ENCODE measurements at regions not wholly inside any gene's neighbourhood (a gene's known extent, or its start where the extent isn't known, plus 50 kb on each side); places are given as distances from the start of the nearest gene placed in this dataset.

- DNase-seq (no peak), ATAC-seq (no peak)
- Histone ChIP-seq H3K27me3 (ENCODE audit: low read depth) (no peaks in the 10 kb centered on the region), H3K4me1 (no peaks in the 10 kb centered on the region), H3K9me3 (no peaks in the 10 kb centered on the region), H3K27ac (no peak overlapping the region), H3K4me3 (no peak overlapping the region), H3K36me3 (no peaks in the 10 kb centered on the region)
- intact Hi-C loops (cut with DNase I): no loop called here
- TF ChIP-seq, protein P1, sequence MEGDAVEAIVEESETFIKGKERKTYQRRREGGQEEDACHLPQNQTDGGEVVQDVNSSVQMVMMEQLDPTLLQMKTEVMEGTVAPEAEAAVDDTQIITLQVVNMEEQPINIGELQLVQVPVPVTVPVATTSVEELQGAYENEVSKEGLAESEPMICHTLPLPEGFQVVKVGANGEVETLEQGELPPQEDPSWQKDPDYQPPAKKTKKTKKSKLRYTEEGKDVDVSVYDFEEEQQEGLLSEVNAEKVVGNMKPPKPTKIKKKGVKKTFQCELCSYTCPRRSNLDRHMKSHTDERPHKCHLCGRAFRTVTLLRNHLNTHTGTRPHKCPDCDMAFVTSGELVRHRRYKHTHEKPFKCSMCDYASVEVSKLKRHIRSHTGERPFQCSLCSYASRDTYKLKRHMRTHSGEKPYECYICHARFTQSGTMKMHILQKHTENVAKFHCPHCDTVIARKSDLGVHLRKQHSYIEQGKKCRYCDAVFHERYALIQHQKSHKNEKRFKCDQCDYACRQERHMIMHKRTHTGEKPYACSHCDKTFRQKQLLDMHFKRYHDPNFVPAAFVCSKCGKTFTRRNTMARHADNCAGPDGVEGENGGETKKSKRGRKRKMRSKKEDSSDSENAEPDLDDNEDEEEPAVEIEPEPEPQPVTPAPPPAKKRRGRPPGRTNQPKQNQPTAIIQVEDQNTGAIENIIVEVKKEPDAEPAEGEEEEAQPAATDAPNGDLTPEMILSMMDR (IDR thresholded peaks at IDR 0.05): no peak
Observed at GRCh38 chr15:88316586-88316985, 60.0 kb upstream of the NTRK3 start.

GRCh38 chr15:88315221-88315878, 58.8 kb upstream of the NTRK3 start:
- H3K9me3 ChIP-seq: no peaks in the 10 kb centered on the region
- H3K27me3 ChIP-seq (ENCODE audit: low read depth): no peaks in the 10 kb centered on the region
- DNase-seq: no peak
- intact Hi-C loops (cut with DNase I): no loop called here
- ATAC-seq: no peak
- no peaks in the 10 kb centered on the region for H3K36me3 ChIP-seq
- H3K4me1 ChIP-seq: no peaks in the 10 kb centered on the region
- no peak overlapping the region for H3K4me3 ChIP-seq
- H3K27ac ChIP-seq: no peak overlapping the region
- TF ChIP-seq, protein P1 (IDR thresholded peaks at IDR 0.05): no peak

DNA sequence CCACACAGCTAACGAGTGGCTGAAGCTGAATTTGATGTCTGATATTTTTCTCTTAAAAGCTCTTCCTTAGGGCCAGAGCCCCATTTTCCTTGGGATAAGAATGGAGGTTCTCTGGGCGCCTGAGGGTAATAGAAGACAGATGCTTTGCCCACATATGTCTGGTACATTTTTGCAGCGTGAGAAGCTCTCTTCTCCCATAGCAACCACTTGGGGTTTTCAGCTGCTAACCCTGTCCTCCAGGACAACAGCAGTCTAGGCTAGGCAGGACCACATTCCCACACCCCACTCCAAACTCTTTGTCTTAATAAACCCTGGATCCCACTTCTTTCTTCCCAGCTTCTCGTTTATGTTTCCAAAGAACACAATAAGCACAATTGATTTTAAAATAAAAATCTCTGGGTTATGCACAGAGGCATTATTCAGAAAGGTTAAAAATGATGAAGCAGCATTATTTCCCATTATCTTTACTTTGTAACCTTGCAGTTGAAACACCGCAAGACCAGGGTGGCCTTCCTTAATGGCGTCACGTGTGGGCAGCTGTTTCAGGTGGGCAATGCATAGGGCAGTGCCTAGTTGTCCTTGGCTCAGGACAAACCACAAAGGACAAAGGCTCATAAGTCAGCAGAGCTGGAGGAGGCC, 56.5 kb upstream of the NTRK3 start:
- Histone ChIP-seq H3K27me3 (ENCODE audit: low read depth) (no peaks in the 10 kb centered on the region), H3K4me3 (no peak overlapping the region), H3K4me1 (no peaks in the 10 kb centered on the region), H3K27ac (no peak overlapping the region), H3K9me3 (no peaks in the 10 kb centered on the region), H3K36me3 (no peaks in the 10 kb centered on the region)
- ATAC-seq (no peak), DNase-seq (no peak)
- intact Hi-C loops (cut with DNase I): no loop called here
- TF ChIP-seq, protein P1 (IDR thresholded peaks at IDR 0.05): no peak

DNA sequence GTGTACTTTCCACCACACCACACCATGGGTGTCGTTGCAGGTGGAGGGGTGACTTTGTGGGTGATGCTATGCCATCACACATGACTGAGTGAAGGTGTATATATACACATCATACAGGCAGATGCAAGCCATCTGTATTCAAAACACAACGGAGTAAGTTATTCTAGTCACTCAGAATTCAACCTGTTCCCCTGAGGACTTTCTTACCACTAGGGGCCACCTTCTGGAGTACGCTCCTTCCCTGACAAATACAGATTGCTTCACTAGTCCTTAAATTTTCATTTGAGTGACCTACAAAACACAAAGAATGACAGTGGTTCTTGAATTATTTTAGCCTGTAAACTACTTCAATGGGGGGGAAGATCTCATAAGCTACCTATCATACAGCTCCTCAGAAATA, 52.8 kb upstream of the NTRK3 start:
- H3K36me3 ChIP-seq: no peaks in the 10 kb centered on the region
- TF ChIP-seq, protein P1 (IDR thresholded peaks at IDR 0.05): no peak
- no peak overlapping the region for H3K4me3 ChIP-seq
- ATAC-seq: no peak
- no peaks in the 10 kb centered on the region for H3K4me1 ChIP-seq
- intact Hi-C loops (cut with DNase I): no loop called here
- H3K27ac ChIP-seq: no peak overlapping the region
- no peaks in the 10 kb centered on the region for H3K9me3 ChIP-seq
- no peaks in the 10 kb centered on the region for H3K27me3 ChIP-seq (ENCODE audit: low read depth)
- DNase-seq: no peak

- intact Hi-C loops (cut with DNase I): no loop called here
- no peak for ATAC-seq
Observed at GRCh38 chr15:88307344-88307743, 50.8 kb upstream of the NTRK3 start.

More at GRCh38 chr15:88307344-88307743, 50.8 kb upstream of the NTRK3 start:
- no peak for DNase-seq
- H3K4me1 ChIP-seq: no peaks in the 10 kb centered on the region
- TF ChIP-seq, protein P1 (IDR thresholded peaks at IDR 0.05): no peak
- H3K27ac ChIP-seq: no peak overlapping the region
- H3K9me3 ChIP-seq: no peaks in the 10 kb centered on the region
- H3K4me3 ChIP-seq: no peak overlapping the region
- H3K36me3 ChIP-seq: no peaks in the 10 kb centered on the region
- H3K27me3 ChIP-seq (ENCODE audit: low read depth): no peaks in the 10 kb centered on the region

Data from lower lobe of right lung (tissue), 2 donors.